GM04503 (cell line): ENCODE measurements at regions not wholly inside any gene's neighbourhood (a gene's known extent, or its start where the extent isn't known, plus 50 kb on each side); places are given as distances from the start of the nearest gene placed in this dataset.

ENCODE experiments used
- DNase-seq: peaks from one replicate; pipeline ENCODE4 v3.0.0-alpha.2; 2012; ENCODE audit warnings: low read depth

DNA sequence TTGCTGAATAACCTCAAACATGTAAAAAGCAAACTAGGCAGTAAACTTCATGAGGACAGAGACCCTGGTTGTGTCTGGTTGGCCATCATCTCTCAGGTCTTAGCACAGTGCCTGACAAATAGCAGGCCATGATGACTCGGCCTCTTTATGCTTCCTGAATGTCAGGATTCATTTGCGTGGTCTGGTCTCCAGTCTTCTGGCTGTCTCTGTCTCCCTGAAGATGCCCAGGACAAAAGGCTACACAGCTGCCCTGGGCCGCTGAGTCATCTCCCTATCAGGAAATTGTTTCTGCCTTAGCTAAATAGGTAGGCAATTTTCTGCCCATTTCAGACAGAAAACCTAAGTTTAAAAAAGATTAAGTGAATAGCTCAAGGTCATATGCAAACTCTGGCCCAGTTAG, 84.1 kb upstream of the FNDC3A start:
- DNase-seq, result no peak

DNA sequence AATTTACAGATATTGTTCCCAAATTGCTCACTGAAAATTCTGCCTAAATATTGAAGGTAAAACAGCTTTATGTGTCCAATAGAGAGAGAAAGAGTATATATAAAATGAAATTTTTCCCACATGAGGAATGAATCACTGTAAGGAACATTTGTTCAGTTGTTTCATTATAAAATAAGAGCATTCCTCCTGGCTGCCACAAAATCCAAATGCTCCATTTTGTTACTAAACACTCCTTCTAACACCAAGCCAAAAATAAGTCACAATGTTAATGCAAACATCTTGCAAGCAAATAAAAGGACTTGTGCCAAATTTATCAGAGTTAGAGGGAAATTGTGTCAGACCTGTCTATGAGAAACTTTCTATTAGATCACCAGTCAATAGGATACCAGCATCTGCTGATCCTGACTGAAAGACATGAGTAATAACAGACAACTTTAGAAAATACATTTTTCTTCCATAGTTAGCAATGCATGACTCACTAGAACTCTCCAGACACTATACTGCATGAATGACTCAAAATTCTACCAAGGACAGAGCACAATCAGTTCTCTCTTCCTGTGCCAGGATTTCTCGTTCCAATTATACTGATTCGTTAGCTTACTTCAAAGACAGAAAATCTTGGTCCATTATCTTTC, 83.5 kb upstream of the FNDC3A start:
- DNase-seq, result peak; percentile 55

DNA sequence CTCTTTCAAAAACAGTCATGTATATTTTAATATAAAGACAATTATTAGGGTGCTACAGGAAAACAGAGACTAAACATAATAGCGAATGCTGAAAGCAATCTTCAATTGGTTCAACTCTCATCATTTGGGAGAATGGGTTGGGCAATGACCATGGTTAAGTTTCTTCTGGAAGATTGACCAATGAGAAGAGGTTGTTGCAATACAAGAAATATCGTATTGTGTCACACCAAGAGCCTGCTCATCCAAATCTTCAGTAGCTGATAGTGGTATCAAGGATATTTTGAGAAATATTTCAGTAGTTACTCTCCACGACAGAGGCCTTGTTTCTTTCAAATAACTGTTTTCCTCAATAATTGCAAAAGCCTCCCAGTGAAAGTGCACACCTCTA, 83.0 kb upstream of the FNDC3A start:
- no peak for DNase-seq

DNA sequence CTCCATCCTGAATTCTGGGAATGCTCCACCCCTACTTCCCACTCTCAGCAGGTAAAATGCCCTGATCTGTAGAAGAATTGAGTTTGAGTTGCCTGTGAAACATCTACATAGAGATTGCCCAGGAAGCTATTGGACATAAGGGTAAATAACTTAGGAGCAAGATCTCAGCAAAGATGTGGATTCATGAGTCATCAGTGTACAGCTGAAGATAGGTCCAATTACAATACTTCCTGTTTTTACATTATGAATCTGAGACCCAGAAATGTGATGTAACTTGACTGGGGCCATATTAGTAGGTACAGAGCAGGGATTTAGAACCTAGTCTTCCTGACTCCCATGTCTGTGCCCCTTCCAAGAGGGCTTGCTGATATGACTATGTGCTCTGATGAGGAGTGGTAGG, 79.4 kb upstream of the FNDC3A start:
- no peak for DNase-seq

DNA sequence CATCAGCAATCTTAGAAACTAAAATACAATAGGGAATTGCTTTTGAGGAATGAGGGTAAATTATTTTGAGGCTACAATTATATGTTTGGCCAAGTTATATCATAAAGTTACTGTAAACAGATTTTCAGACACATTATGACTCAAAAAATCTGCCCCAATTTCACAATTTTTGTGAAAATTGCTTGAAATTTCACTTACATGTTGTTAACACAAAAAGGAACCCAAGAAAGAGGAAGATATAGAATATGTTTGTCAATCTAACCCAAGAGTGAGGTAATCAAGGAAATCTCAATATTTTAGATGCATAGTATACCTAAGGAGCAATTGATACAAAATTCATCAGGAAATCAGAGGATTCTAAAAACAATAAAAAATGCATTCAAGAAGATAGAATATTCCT, 73.9 kb upstream of the FNDC3A start:
- DNase-seq, result no peak

DNA sequence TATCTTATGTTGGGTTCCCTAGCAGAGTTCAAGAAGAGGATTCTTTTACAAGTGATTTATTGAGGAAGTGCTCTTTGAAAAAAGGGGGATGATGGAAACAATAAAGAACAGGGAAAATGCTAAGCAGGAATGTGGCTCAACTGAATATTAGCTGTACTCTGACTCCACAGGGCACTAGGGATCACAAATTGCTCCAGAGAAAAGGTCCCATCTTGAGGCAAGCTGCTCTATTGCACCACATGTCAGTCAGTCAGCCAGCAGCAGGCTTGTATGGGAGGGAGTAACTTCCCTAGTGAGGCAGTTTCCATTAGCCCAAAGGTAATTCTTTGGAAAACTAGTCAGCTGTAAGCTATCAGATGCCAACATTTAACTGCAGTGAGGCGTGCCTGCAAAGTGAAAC, 73.3 kb upstream of the FNDC3A start:
- no peak for DNase-seq

DNA sequence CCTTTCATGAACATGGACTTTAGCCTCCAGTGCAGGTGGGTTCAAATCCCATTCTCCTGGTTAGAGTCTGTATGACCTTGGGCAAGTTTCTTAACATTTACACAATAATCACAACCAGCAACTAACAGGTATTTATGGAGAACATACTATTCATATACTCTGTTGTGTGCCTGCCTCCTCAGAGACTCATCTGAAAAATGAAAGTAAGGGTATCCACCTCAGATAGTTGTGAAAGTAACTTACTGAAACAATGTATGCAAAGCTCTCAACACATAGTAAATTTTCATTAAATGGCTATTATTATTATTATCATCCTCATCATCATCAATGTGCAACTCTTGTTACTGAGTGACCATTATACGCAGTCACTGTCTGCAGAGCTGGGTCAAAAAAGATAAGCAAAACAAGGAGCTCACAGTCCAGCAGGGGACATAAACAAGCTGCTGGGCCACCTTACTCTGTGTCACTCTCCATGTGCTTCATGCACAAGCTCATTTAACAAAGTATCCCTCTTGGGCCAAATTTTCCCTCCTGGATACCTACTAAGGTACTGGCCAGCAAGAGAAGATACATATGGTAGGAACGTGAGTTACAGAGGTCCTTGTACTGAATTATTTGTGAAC, 70.9 kb upstream of the FNDC3A start:
- DNase-seq, result no peak

DNA sequence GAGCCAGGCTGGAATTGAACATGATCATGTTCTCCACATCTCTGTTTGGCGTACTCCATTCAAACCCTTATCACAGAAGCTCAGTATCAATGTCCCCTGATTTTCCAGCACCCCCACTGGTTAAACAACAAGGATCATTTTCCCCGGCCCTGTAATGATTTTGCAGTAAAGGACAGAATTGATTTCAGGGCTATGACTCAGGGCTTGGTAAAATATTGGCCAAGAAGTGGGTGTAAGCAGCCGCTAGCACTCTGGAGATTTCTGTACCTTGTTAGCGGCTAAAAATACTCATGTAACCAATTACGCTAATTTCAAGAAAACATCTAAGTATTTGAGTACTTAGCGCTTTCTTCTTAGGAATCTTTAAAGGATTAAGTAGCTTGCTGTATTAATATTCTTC, 69.5 kb upstream of the FNDC3A start:
- DNase-seq, result no peak

DNA sequence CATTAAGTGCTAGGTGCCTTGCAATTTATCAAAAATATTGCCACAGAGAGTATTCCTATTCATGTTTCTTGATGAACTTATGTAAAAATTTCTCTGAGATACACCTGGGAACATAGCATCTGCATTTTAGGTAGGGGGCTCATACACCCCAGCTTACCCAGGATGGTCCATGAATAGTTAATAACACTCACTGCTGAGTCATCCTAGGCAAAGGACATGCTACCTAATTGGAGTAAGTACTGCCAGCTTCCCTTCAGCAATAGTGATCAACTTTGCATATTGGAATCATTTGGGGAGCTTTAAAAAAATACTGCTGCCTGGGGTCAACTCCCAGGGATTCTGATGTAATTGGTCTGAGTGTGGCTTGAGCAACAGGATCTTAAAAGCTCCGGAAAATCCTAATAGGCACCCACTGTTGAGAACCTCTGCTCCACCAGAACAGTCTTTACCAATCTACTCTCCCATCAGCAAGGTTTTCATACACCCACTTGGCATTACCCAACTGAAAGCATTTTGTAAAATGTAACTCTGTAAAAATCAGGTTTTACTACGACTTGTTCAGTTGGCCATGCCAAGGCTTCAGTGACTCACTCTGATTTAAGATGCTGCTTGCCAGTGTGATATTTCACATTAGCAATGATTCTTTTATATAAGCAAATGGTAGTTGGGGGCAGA, 67.2 kb upstream of the FNDC3A start:
- no peak for DNase-seq

DNA sequence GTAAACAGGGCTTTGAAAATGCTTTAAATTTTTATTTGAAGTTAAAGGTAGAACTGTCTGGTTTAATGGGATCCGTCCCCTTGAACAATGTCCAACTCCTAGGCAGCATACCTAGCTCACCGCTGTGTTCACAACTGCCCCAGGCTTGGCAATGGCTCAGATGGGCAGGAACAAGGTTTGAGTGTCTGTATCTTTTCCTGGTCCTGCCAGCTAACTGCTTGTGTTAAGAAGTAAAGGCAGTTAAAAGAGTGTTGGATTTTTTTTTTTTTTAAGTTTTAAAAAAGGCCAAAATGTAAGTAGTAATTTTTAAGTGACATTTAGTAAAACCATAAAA, 66.7 kb upstream of the FNDC3A start:
- no peak for DNase-seq

DNA sequence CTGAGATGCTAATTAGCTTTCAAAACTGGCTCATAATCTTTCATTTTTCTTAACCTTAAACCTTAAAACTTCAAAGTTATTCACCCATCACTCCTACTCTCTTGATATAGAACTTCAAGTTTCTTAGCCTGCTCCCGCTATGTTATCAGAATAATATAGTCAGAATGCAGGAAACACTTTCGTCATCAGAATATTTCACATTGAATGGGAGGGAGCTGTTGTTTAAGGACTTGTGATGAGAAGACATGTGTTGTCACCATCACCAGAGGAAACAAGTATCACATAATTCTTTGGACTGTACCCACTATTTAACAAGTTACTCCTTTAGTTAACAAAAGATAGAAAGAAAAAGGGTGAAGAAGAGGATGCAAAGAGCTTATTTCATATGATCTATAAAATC, 65.0 kb upstream of the FNDC3A start:
- no peak for DNase-seq

DNA sequence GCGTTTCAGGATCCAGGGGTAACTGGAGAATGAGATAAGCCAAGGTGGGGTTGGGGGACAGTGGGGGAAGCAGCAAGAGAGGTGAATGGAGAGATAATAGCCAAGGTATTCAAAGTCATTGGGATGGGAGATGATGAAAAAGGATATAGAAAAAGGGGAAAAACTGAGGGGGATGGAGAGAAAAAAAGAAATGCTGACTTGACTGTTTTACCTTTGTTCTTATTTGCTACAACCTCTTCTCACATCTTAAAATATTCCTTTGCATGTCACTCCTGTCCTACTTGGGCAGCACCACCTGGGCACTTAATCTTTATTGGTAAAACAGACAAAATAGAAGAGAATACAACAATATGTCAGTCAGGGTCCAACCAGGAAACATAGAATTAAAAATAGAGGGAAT, 56.0 kb upstream of the FNDC3A start:
- DNase-seq, result no peak

DNA sequence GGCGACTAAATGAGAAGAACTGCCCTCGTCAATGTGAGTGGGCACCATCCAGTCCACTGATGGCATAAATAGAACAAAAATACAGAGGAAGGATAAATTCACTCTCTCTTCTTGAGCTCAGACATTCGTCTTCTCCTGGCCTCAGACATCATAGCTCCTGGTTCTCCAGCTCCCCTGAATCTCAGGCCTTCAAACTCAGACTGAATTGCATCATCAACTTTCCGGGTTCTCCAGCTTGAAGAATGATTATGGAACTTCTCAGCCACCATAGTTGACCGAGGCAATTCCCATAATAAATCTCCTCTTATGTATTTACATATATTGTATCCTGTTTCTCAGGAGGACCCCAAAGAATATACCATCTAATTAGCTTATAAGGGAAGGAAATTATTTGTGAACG, 55.0 kb upstream of the FNDC3A start:
- DNase-seq, result no peak

DNA sequence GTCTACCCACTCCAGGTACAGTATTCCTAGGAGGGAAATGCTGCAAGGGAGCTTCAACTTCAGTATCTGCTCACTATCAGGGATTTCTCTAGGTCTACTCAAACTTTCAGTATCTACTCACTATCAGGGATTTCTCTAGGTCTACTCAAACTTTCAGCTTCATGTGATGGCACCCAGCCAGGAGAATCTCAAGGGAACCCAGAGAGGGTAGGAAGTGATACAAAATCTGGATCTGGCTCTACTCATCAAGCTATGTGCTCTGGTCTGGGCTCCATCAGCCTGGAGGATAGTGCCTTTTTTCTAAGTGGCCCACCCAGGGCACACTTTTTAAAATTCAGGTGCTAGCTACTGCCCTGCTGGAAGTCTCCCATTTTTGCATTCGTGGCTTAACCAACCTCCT, 52.3 kb upstream of the FNDC3A start:
- DNase-seq, result no peak

DNA sequence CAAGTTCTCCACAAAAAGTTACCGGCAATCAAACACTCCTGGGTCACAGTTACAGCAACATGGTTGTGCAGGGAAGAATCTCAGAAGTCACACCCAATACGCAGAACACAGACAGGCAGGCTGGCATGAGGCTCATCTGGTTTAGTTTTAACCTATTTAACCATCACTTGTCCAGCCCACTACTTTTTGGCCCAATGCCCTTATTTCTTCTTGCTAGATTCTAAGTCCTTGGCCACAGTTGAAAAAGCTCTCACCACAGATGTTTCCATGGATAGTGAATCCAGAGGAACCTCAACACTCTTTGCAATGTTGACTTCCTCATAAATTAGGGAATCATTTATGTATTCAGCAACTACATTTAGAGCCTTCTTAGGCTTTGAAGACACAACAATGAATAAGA, 50.7 kb upstream of the FNDC3A start:
- no peak for DNase-seq
